ENCODE measurements at regions not wholly inside any gene's neighbourhood (a gene's known extent, or its start where the extent isn't known, plus 50 kb on each side); places are given as distances from the start of the nearest gene placed in this dataset.

DNA sequence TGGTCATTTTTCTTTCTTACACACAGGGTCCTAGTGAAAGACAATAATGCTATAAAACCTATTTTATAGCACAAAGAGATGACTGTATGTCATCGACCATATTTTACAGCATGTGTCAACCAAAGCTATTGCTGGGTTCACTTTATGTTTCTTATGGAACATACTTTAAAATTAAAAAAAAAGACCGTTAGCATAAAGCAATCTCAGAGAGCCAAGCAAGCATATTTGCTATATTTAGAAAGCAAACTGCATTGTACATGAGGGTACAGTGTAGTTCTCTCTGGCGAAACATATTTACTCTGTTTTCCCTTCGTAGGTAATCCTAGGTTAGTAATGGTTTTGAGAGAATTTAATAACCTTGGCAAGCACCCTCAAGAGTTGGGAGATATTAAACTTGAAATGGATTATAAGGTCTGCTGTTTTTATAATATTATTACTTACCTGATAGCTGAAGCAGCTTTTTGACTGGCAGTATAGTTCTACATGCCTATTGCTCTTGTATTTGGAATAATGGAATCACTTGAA is 244.2 kb upstream of the POM121L12 start:
- no peaks in the 10 kb centered on the region for H3K4me1 ChIP-seq (ENCODE audit: insufficient read depth)
- no peaks in the 10 kb centered on the region for H3K27me3 ChIP-seq
- no peaks in the 10 kb centered on the region for H3K9me3 ChIP-seq
- no peak overlapping the region for H3K4me3 ChIP-seq
- H3K36me3 ChIP-seq: no peaks in the 10 kb centered on the region
- no peak for DNase-seq
- WGBS, 3 donors: 84 to 87% (median 84%) methylated on average over 4 of the region's 4 CpGs
- intact Hi-C loops (cut with DNase I): no loop called here
- TF ChIP-seq EP300 (IDR thresholded peaks at IDR 0.05) (no peak), POLR2A (IDR thresholded peaks at IDR 0.05) (no peak), CTCF (IDR thresholded peaks at IDR 0.05) (no peak)
- H3K27ac ChIP-seq: no peak overlapping the region

DNA sequence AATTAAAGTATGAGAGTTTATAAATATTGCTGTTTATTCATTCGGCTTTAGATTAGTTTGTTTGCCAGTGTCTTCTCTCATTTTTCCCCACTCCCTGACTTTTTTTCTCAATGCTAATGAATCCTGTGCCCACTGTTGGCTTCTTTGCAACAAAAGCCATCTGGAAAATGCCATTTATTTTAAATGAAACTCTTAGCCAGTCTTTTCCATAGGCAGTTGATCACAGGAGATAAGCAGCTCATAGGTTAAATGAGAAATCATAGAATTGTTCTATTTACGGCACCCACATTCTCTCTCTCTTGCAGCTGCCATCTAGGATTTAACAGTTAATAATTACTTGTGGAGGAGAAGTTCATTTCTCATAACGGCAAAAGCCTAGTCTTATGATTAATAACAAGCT is 249.3 kb upstream of the POM121L12 start:
- Histone ChIP-seq H3K9me3 (no peaks in the 10 kb centered on the region), H3K4me3 (no peak overlapping the region), H3K36me3 (no peaks in the 10 kb centered on the region), H3K4me1 (ENCODE audit: insufficient read depth) (no peaks in the 10 kb centered on the region), H3K27me3 (no peaks in the 10 kb centered on the region), H3K27ac (no peak overlapping the region)
- intact Hi-C loops (cut with DNase I): no loop called here
- TF ChIP-seq CTCF (IDR thresholded peaks at IDR 0.05): no peak
- TF ChIP-seq POLR2A (IDR thresholded peaks at IDR 0.05): no peak
- WGBS, 3 donors: 70 to 73% (median 70%) methylated on average over 3 of the region's 3 CpGs
- no peak for DNase-seq

DNA sequence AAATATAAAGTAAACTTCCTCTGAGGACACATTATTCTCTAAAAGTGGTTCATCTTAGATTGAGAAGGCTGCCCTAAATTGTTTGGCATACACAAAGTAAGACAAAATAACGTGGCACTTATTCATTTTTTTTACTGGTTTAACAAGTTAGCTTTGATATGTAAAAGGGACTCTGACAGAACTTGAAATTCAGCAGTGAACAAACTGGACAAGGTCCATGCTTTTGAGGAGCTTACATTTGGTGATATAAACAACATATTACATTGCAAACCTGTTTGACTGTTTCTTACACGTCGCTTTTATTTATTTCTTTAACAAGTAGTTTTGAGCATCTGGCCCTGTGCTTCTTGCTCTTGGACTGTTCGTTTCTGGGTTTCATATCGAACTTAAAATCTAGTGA is 253.1 kb upstream of the POM121L12 start:
- Histone ChIP-seq H3K9me3 (no peaks in the 10 kb centered on the region), H3K27me3 (no peaks in the 10 kb centered on the region), H3K4me3 (no peak overlapping the region), H3K4me1 (ENCODE audit: insufficient read depth) (no peaks in the 10 kb centered on the region), H3K27ac (no peak overlapping the region), H3K36me3 (no peaks in the 10 kb centered on the region)
- DNase-seq: no peak
- 64 to 78% (median 66%) methylated on average over 5 of the region's 5 CpGs for WGBS, 3 donors
- intact Hi-C loops (cut with DNase I): no loop called here
- TF ChIP-seq CTCF (IDR thresholded peaks at IDR 0.05) (no peak), POLR2A (IDR thresholded peaks at IDR 0.05) (no peak), EP300 (IDR thresholded peaks at IDR 0.05) (no peak)

GRCh38 chr7:52781250-52781649 is 254.2 kb upstream of the POM121L12 start:
- intact Hi-C loops (cut with DNase I): no loop called here

GRCh38 chr7:52779004-52779403 is 256.4 kb upstream of the POM121L12 start:
- Histone ChIP-seq H3K27ac (no peak overlapping the region), H3K27me3 (no peaks in the 10 kb centered on the region), H3K4me3 (no peak overlapping the region), H3K9me3 (no peaks in the 10 kb centered on the region), H3K36me3 (no peaks in the 10 kb centered on the region), H3K4me1 (ENCODE audit: insufficient read depth) (no peaks in the 10 kb centered on the region)
- no peak for DNase-seq
- intact Hi-C loops (cut with DNase I): no loop called here
- TF ChIP-seq POLR2A (IDR thresholded peaks at IDR 0.05): no peak

More at GRCh38 chr7:52781250-52781649, 254.2 kb upstream of the POM121L12 start:
- no peaks in the 10 kb centered on the region for H3K4me1 ChIP-seq (ENCODE audit: insufficient read depth)
- H3K36me3 ChIP-seq: no peaks in the 10 kb centered on the region
- H3K9me3 ChIP-seq: no peaks in the 10 kb centered on the region
- no peak for DNase-seq
- no peaks in the 10 kb centered on the region for H3K27me3 ChIP-seq
- H3K27ac ChIP-seq: no peak overlapping the region
- H3K4me3 ChIP-seq: no peak overlapping the region
- 87 to 92% (median 90%) methylated on average over 4 of the region's 4 CpGs for WGBS, 3 donors
- TF ChIP-seq EP300 (IDR thresholded peaks at IDR 0.05) (no peak), POLR2A (IDR thresholded peaks at IDR 0.05) (no peak)
